ENCODE measurements at regions not wholly inside any gene's neighbourhood (a gene's known extent, or its start where the extent isn't known, plus 50 kb on each side); places are given as distances from the start of the nearest gene placed in this dataset.

GRCh38 chr2:220240641-220241040 lies 613.2 kb downstream of the SLC4A3 start:
- TF ChIP-seq POLR2AphosphoS5 (IDR thresholded peaks at IDR 0.05) (no peak), CTCF (IDR thresholded peaks at IDR 0.05) (no peak)

Data from breast epithelium (tissue), 3 donors.